HL-60 (cell line): ENCODE measurements at regions not wholly inside any gene's neighbourhood (a gene's known extent, or its start where the extent isn't known, plus 50 kb on each side); places are given as distances from the start of the nearest gene placed in this dataset.

Experiments used
- CTCF ChIP-seq: IDR thresholded peaks from one replicate; pipeline ENCODE4 v1.5.1; 2011; ENCODE audit warnings: low read length, control low read depth, inconsistent platforms; ENCODE audit not compliant: insufficient read depth
- POLR2AphosphoS5 ChIP-seq: IDR thresholded peaks from 2 replicates; pipeline ENCODE4 v1.6.1; 2012; ENCODE audit warnings: low read depth

GRCh38 chr9:119451426-119451825 is 82.2 kb upstream of the BRINP1 start:
- TF ChIP-seq POLR2AphosphoS5 (no peak), CTCF (no peak)
